ENCODE measurements at regions not wholly inside any gene's neighbourhood (a gene's known extent, or its start where the extent isn't known, plus 50 kb on each side); places are given as distances from the start of the nearest gene placed in this dataset.

DNA sequence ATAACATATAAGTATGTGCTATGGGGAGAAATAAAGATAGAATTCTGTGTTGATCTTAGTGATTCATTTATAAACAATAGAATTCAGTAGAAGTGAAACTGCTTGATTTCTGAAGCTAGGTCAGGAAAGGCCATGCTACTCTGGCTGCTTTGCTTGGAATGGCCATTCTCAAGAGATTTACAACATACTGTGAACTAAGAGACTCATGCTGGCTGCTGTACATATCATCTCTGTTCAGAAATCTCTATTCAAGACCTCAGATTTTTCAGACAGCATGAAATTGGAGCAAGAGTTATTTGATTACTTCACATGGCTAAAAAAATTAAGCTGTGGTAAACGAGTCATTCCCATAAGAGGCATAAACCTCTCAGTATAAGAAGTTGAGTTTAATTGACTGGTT, 662.6 kb downstream of the BCKDHB start:
- Histone ChIP-seq H3K27ac (replicated peaks in 1 of 4) (no peak overlapping the region), H3K27me3 (no peaks in the 10 kb centered on the region), H3K9me3 (no peaks in the 10 kb centered on the region), H3K36me3 (no peaks in the 10 kb centered on the region), H3K4me1 (peaks cover 0 to 8% (median 4%) of the 10 kb centered on the region in 4 donors), H3K4me3 (no peak overlapping the region)
- intact Hi-C loops (cut with DNase I): no loop called here
- TF ChIP-seq, protein P1, sequence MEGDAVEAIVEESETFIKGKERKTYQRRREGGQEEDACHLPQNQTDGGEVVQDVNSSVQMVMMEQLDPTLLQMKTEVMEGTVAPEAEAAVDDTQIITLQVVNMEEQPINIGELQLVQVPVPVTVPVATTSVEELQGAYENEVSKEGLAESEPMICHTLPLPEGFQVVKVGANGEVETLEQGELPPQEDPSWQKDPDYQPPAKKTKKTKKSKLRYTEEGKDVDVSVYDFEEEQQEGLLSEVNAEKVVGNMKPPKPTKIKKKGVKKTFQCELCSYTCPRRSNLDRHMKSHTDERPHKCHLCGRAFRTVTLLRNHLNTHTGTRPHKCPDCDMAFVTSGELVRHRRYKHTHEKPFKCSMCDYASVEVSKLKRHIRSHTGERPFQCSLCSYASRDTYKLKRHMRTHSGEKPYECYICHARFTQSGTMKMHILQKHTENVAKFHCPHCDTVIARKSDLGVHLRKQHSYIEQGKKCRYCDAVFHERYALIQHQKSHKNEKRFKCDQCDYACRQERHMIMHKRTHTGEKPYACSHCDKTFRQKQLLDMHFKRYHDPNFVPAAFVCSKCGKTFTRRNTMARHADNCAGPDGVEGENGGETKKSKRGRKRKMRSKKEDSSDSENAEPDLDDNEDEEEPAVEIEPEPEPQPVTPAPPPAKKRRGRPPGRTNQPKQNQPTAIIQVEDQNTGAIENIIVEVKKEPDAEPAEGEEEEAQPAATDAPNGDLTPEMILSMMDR (IDR thresholded peaks at IDR 0.05): no peak
- TF ChIP-seq POLR2AphosphoS5 (IDR thresholded peaks at IDR 0.05): no peak
- TF ChIP-seq EP300 (IDR thresholded peaks at IDR 0.05): no peak
- TF ChIP-seq POLR2A (IDR thresholded peaks at IDR 0.05; ENCODE audit: low read depth): no peak
- WGBS: 67% methylated on average over 1 of the region's 1 CpG
- no peak for DNase-seq (ENCODE audit: extremely low spot score)

- no peak overlapping the region for H3K4me3 ChIP-seq
- peaks cover 0 to 8% (median 4%) of the 10 kb centered on the region in 4 donors for H3K4me1 ChIP-seq
- no peaks in the 10 kb centered on the region for H3K27me3 ChIP-seq
- intact Hi-C loops (cut with DNase I): no loop called here
- 55% methylated on average over 2 of the region's 2 CpGs for WGBS
- no peak overlapping the region for H3K27ac ChIP-seq (replicated peaks in 1 of 4)
- H3K36me3 ChIP-seq: no peaks in the 10 kb centered on the region
- TF ChIP-seq, protein P1 (IDR thresholded peaks at IDR 0.05): no peak
- TF ChIP-seq POLR2AphosphoS5 (IDR thresholded peaks at IDR 0.05): peak in 1 of 2 donors; percentile 27
- no peaks in the 10 kb centered on the region for H3K9me3 ChIP-seq
- no peak for DNase-seq (ENCODE audit: extremely low spot score)
Observed at GRCh38 chr6:80767808-80768207, 661.3 kb downstream of the BCKDHB start.

GRCh38 chr6:80744213-80744612, 637.7 kb downstream of the BCKDHB start:
- H3K4me1 ChIP-seq: no peaks in the 10 kb centered on the region
- intact Hi-C loops (cut with DNase I): no loop called here
- DNase-seq (ENCODE audit: extremely low spot score): no peak
- TF ChIP-seq EP300 (IDR thresholded peaks at IDR 0.05): no peak
- no peak for TF ChIP-seq POLR2AphosphoS5 (IDR thresholded peaks at IDR 0.05)
- TF ChIP-seq, protein P1 (IDR thresholded peaks at IDR 0.05): no peak
- peaks cover 0 to 8% (median 4%) of the 10 kb centered on the region in 4 donors for H3K9me3 ChIP-seq
- no peaks in the 10 kb centered on the region for H3K27me3 ChIP-seq
- H3K27ac ChIP-seq (replicated peaks in 1 of 4): no peak overlapping the region
- H3K4me3 ChIP-seq: no peak overlapping the region
- H3K36me3 ChIP-seq: no peaks in the 10 kb centered on the region

DNA sequence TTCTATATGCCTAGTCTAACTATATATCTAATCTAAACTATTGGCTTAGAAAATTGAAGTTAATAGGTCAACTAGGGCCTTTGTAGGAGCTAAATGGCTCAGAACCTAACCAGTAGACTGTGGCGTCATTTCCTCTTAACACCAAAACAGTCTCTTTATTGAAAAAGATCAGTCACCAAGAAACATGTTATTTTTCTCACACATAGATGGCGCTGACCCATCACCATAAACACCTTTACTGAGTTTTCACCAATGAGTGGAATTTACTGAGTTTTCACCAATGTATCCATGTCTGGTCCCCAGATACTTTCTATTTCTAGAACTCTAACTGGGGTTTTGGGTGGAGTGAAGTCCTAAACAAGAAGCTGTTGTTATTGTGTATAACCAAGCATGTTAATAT, 636.0 kb downstream of the BCKDHB start:
- Histone ChIP-seq H3K9me3 (peaks cover 0 to 8% (median 4%) of the 10 kb centered on the region in 4 donors), H3K36me3 (no peaks in the 10 kb centered on the region), H3K27me3 (no peaks in the 10 kb centered on the region), H3K4me1 (no peaks in the 10 kb centered on the region), H3K4me3 (no peak overlapping the region), H3K27ac (replicated peaks in 1 of 4) (no peak overlapping the region)
- DNase-seq (ENCODE audit: extremely low spot score): no peak
- 49% methylated on average over 2 of the region's 2 CpGs for WGBS
- intact Hi-C loops (cut with DNase I): no loop called here
- TF ChIP-seq, protein P1 (IDR thresholded peaks at IDR 0.05): no peak
- TF ChIP-seq POLR2AphosphoS5 (IDR thresholded peaks at IDR 0.05): no peak
- no peak for TF ChIP-seq EP300 (IDR thresholded peaks at IDR 0.05)
- TF ChIP-seq POLR2A (IDR thresholded peaks at IDR 0.05; ENCODE audit: low read depth): no peak

- WGBS: 64% methylated on average over 2 of the region's 2 CpGs
- TF ChIP-seq EP300 (IDR thresholded peaks at IDR 0.05) (no peak), POLR2AphosphoS5 (IDR thresholded peaks at IDR 0.05) (no peak)
- H3K9me3 ChIP-seq: no peaks in the 10 kb centered on the region
- H3K4me3 ChIP-seq: no peak overlapping the region
- no peak overlapping the region for H3K27ac ChIP-seq (replicated peaks in 1 of 4)
- H3K36me3 ChIP-seq: no peaks in the 10 kb centered on the region
- no peaks in the 10 kb centered on the region for H3K27me3 ChIP-seq
- intact Hi-C loops (cut with DNase I): no loop called here
- H3K4me1 ChIP-seq: no peaks in the 10 kb centered on the region
- no peak for DNase-seq (ENCODE audit: extremely low spot score)
Observed at GRCh38 chr6:80733641-80734040, 627.2 kb downstream of the BCKDHB start.

Data from esophagus muscularis mucosa (tissue), 4 donors.